GM12864 (cell line): ENCODE measurements at regions not wholly inside any gene's neighbourhood (a gene's known extent, or its start where the extent isn't known, plus 50 kb on each side); places are given as distances from the start of the nearest gene placed in this dataset.
"Not testable (repeated sequence)": the region's sequence is repeated elsewhere in the genome, so short reads cannot be mapped to it uniquely, and the experiment has no call there.

Source experiments
- DNase-seq: peaks from one replicate; pipeline ENCODE4 v3.0.0-alpha.2; 2011; ENCODE audit warnings: low read depth
- H3K4me3 ChIP-seq: 2 replicates; pipeline ENCODE4 v1.5.1; 2011; ENCODE audit warnings: mild to moderate bottlenecking, low read depth, low read length, control low read depth
- TF ChIP-seq, protein P1 (sequence below): IDR thresholded peaks from 2 replicates; pipeline ENCODE4 v1.5.1; 2011; ENCODE audit warnings: low read depth, mild to moderate bottlenecking, moderate library complexity, low read length, control low read depth, inconsistent platforms; ENCODE audit errors: missing control alignments

DNA sequence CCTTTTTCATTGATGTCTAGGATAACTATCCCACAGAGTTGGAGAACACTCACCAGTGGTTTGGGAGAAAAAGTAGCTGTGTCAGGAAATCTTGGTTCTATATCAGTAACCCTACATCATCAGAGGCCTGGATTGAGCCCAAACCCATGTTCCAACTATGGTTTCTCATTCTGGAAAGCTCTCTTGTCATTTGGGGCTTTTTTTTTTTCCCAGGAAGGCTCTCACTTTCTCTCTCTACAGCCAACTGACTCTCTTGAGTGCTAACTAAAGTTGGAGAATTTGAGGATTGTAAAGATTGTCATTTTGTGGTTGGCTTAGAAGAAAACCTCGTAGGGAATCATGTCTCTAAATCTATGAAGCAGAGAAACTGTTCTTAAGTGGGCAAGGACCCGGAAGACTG lies 228.2 kb upstream of the DIPK2B start:
- TF ChIP-seq, protein P1, sequence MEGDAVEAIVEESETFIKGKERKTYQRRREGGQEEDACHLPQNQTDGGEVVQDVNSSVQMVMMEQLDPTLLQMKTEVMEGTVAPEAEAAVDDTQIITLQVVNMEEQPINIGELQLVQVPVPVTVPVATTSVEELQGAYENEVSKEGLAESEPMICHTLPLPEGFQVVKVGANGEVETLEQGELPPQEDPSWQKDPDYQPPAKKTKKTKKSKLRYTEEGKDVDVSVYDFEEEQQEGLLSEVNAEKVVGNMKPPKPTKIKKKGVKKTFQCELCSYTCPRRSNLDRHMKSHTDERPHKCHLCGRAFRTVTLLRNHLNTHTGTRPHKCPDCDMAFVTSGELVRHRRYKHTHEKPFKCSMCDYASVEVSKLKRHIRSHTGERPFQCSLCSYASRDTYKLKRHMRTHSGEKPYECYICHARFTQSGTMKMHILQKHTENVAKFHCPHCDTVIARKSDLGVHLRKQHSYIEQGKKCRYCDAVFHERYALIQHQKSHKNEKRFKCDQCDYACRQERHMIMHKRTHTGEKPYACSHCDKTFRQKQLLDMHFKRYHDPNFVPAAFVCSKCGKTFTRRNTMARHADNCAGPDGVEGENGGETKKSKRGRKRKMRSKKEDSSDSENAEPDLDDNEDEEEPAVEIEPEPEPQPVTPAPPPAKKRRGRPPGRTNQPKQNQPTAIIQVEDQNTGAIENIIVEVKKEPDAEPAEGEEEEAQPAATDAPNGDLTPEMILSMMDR: no peak
- no peak for DNase-seq
- no peak overlapping the region for H3K4me3 ChIP-seq

DNA sequence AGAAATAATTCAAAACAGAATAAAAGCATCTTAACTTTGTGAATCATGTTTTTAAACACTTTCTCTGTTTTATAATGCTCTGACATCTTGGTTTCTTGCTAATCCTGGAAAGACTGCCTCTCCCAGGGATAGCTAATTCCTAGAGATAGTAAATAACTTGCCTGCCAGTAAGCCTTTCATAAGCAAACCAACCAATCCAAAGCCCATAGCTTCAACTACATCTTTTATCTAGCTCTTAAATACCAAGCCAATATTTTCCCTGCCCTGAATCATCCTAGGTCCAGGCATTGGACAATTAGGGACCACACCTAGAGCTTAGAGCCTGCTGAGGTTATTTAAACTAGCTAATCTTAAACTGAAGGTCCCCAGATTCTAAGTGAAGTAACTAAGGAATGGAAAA lies 223.7 kb upstream of the DIPK2B start:
- no peak overlapping the region for H3K4me3 ChIP-seq
- DNase-seq: no peak
- TF ChIP-seq, protein P1: no peak

DNA sequence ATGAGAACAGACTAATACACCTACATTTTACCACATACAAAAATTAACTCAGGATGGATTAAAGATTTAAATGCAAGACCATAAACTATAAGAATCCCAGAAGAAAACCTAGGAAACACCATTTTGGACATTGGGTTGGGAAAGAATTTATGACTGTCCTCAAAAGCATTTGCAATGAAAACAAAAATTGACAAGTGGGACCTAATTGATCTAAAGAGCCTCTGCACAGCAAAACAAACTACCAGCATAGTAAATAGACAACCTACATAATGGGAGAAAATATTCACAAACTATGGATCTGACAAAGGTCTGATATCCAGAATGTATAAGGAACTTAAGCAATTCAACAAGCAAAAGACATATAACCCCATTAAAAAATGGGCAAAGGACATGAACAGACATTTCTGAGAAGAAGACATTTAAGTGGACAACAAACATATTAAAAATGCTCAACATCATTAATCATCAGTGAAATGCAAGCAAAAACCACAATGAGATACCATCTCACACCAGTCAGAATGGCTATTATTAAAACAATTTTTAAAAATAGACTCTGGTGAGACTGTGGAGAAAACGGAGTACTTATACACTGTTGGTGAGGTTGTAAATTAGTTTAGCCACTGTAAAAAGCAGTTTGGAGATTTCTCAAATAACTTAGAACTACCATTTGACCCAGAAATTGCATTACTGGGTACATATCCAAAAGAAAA lies 221.7 kb upstream of the DIPK2B start:
- TF ChIP-seq, protein P1: no peak
- no peak for DNase-seq
- no peak overlapping the region for H3K4me3 ChIP-seq

DNA sequence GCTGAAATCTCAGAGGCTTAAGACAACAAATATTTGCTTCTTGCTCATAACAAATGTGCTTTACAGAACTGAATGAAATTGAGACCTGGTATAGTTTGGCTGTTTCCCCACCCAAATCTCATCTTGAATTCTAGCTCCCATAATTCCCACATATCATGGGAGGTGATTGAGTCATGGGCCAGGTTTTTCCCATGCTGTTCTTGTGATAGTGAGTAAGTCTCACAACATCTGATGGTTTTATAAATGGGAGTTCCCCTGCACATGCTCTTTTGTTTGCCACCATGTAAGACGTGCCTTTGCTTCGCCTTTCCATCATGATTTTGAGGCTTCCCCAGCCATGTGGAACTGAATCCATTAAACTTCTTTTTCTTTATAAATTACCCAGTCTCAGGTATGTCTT lies 221.1 kb upstream of the DIPK2B start:
- no peak for DNase-seq
- H3K4me3 ChIP-seq: no peak overlapping the region
- TF ChIP-seq, protein P1: no peak

DNA sequence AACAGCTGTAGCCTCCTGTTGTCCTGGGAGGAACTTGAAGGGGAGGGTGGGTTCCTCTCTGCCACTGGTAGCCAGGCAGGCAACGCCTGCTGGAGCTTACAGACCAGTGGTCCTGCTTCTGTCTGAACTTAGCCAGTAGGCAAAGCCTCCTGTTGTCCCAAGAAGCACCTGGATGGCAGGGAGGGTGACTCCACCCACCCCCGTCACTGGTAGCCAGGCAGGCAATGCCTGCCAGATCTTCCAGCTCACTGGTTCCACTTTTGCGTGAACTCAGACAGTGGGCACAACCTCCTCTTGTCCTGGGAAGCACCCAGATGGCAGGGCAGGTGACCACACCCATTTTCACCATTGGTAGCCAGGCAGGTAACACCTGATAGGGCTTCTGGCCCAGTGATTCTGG lies 203.5 kb upstream of the DIPK2B start:
- H3K4me3 ChIP-seq: no peak overlapping the region
- DNase-seq: no peak
- TF ChIP-seq, protein P1: no peak

DNA sequence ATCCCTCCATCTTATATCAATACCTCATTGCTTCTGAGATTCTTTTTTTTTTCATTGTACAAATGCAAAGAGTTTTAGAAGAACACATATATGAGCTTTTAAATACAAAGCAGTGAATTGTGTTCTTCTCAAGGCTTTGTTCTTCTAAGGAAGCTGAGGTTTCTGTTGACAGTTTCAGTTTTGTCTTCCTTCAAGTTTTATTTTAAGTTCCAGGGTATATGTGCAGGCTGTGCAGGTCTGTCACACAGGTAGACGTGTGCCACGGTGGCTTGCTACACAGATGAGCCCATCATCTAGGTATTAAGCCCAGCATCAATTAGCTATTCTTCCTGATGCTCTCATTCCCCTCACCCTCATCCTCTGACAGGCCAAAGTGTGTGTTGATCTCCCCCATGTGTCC lies 201.2 kb upstream of the DIPK2B start:
- no peak overlapping the region for H3K4me3 ChIP-seq
- DNase-seq: no peak
- TF ChIP-seq, protein P1: no peak

DNA sequence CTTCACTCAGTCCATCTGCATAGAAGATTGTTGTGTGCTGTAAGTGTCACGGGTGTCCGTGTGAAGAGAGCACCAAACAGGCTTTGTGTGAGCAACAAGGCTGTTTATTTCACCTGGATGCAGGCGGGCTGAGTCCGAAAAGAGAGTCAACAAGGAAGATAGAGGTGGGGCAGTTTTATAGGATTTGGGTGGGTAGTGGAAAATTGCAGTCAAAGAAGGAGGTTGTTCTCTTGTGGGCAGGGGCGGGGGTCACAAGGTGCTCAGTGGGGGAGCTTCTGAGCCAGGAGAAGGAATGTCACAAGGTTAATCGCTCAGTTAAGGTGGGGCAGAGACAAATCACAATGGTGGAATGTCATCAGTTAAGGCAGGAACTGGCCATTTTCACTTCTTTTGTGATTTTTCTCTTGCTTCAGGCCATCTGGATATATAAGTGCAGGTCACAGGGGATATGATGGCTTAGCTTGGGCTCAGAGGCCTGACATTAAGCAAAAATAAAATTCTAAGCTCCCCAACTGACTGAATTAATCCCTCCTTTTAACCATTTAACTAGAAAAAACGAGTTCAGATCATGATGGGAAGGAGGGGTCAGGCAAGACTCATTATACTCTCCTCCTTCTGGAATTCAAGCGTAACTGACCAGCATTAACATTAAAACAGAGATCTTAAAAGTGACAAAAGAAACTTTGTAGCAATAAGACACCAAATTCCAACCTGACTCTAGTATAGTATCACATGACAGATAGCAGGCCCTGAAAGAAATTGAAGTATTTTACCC lies 200.5 kb upstream of the DIPK2B start:
- DNase-seq, H3K4me3 ChIP-seq: not testable (repeated sequence)
